ENCODE measurements at regions not wholly inside any gene's neighbourhood (a gene's known extent, or its start where the extent isn't known, plus 50 kb on each side); places are given as distances from the start of the nearest gene placed in this dataset.

- TF ChIP-seq ZNF274 (IDR thresholded peaks at IDR 0.05; ENCODE audit: low read depth, low read length) = no peak
- TF ChIP-seq, protein P1, sequence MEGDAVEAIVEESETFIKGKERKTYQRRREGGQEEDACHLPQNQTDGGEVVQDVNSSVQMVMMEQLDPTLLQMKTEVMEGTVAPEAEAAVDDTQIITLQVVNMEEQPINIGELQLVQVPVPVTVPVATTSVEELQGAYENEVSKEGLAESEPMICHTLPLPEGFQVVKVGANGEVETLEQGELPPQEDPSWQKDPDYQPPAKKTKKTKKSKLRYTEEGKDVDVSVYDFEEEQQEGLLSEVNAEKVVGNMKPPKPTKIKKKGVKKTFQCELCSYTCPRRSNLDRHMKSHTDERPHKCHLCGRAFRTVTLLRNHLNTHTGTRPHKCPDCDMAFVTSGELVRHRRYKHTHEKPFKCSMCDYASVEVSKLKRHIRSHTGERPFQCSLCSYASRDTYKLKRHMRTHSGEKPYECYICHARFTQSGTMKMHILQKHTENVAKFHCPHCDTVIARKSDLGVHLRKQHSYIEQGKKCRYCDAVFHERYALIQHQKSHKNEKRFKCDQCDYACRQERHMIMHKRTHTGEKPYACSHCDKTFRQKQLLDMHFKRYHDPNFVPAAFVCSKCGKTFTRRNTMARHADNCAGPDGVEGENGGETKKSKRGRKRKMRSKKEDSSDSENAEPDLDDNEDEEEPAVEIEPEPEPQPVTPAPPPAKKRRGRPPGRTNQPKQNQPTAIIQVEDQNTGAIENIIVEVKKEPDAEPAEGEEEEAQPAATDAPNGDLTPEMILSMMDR (IDR thresholded peaks at IDR 0.05 in 2 of 3, conservative IDR thresholded peaks at IDR 0.05 in 1 of 3; ENCODE audit: borderline replicate concordance in 1 of 3, insufficient read depth in 1 of 3, low read depth in 2 of 3, low read length in 2 of 3) = no peak
Measured at GRCh38 chr6:138651491-138651890, 122.1 kb upstream of the CCDC28A start.
